ENCODE measurements at regions not wholly inside any gene's neighbourhood (a gene's known extent, or its start where the extent isn't known, plus 50 kb on each side); places are given as distances from the start of the nearest gene placed in this dataset.
A peak's percentile ranks its signal among the peaks of the same experiment; 100 is the strongest.

- Histone ChIP-seq H3K79me2 (ENCODE audit: low read length) (no peaks in the 10 kb centered on the region), H3K4me1 (ENCODE audit: low read length) (peaks cover 30% of the 10 kb centered on the region), H3K9ac (ENCODE audit: low read length) (peak overlapping the region; percentile 7; the same call in 1 of the 2 replicates), H3K9me3 (replicated peaks; ENCODE audit: insufficient read depth, low read length) (no peaks in the 10 kb centered on the region), H3K27ac (ENCODE audit: low read length) (peak overlapping the region; percentile 89), H3F3A (ENCODE audit: insufficient read depth, low read length) (peaks cover 12% of the 10 kb centered on the region; the same call in 1 of the 2 replicates), H3K36me3 (replicated peaks; ENCODE audit: insufficient read depth, low read length) (no peaks in the 10 kb centered on the region), H3K4me2 (ENCODE audit: low read depth, low read length) (peak overlapping the region; percentile 16; the same call in 1 of the 2 replicates), H3K27me3 (replicated peaks; ENCODE audit: insufficient read depth, low read length) (no peaks in the 10 kb centered on the region), H3K4me3 (ENCODE audit: low read length) (no peak overlapping the region), H2AFZ (ENCODE audit: low read length) (no peak overlapping the region), H3K9me2 (replicated peaks; ENCODE audit: insufficient read depth, low read length) (no peaks in the 10 kb centered on the region), H4K20me1 (ENCODE audit: insufficient read depth, low read length) (no peaks in the 10 kb centered on the region)
- DNase-seq: no peak
- TF ChIP-seq EZH2 (optimal IDR thresholded peaks at IDR 0.05; ENCODE audit: low read depth, low read length) (no peak), CTCF (IDR thresholded peaks at IDR 0.05; ENCODE audit: low read length) (no peak), EZH2phosphoT487 (IDR thresholded peaks at IDR 0.05; ENCODE audit: low read length) (no peak)
Observed at GRCh38 chr22:49380828-49381114, 446.9 kb downstream of the BRD1 start.

- H3K9me3 ChIP-seq (replicated peaks; ENCODE audit: insufficient read depth, low read length): no peaks in the 10 kb centered on the region
- peak overlapping the region; percentile 89 for H3K27ac ChIP-seq (ENCODE audit: low read length)
- peak; percentile 84 for DNase-seq
- TF ChIP-seq CTCF (IDR thresholded peaks at IDR 0.05; ENCODE audit: low read length) (no peak), EZH2 (optimal IDR thresholded peaks at IDR 0.05; ENCODE audit: low read depth, low read length) (no peak), EZH2phosphoT487 (IDR thresholded peaks at IDR 0.05; ENCODE audit: low read length) (no peak)
- H2AFZ ChIP-seq (ENCODE audit: low read length): no peak overlapping the region
- no peaks in the 10 kb centered on the region for H4K20me1 ChIP-seq (ENCODE audit: insufficient read depth, low read length)
- no peaks in the 10 kb centered on the region for H3K36me3 ChIP-seq (replicated peaks; ENCODE audit: insufficient read depth, low read length)
- H3K9me2 ChIP-seq (replicated peaks; ENCODE audit: insufficient read depth, low read length): no peaks in the 10 kb centered on the region
- no peak overlapping the region for H3K4me3 ChIP-seq (ENCODE audit: low read length)
- no peaks in the 10 kb centered on the region for H3K79me2 ChIP-seq (ENCODE audit: low read length)
- peak overlapping the region; percentile 16; the same call in 1 of the 2 replicates for H3K4me2 ChIP-seq (ENCODE audit: low read depth, low read length)
- peak overlapping the region; percentile 24; the same call in 1 of the 2 replicates for H3K9ac ChIP-seq (ENCODE audit: low read length)
- no peaks in the 10 kb centered on the region for H3K27me3 ChIP-seq (replicated peaks; ENCODE audit: insufficient read depth, low read length)
- H3K4me1 ChIP-seq (ENCODE audit: low read length): peaks cover 30% of the 10 kb centered on the region
- peaks cover 12% of the 10 kb centered on the region; the same call in 1 of the 2 replicates for H3F3A ChIP-seq (ENCODE audit: insufficient read depth, low read length)
Observed at GRCh38 chr22:49380095-49380827, 447.4 kb downstream of the BRD1 start.

- no peak overlapping the region for H3K4me2 ChIP-seq (ENCODE audit: low read depth, low read length)
- H3K36me3 ChIP-seq (replicated peaks; ENCODE audit: insufficient read depth, low read length): no peaks in the 10 kb centered on the region
- H3K4me1 ChIP-seq (ENCODE audit: low read length): peaks cover 30% of the 10 kb centered on the region
- TF ChIP-seq CTCF (IDR thresholded peaks at IDR 0.05; ENCODE audit: low read length) (no peak), EZH2 (optimal IDR thresholded peaks at IDR 0.05; ENCODE audit: low read depth, low read length) (no peak), EZH2phosphoT487 (IDR thresholded peaks at IDR 0.05; ENCODE audit: low read length) (no peak)
- H3K9me3 ChIP-seq (replicated peaks; ENCODE audit: insufficient read depth, low read length): no peaks in the 10 kb centered on the region
- peaks cover 12% of the 10 kb centered on the region; the same call in 1 of the 2 replicates for H3F3A ChIP-seq (ENCODE audit: insufficient read depth, low read length)
- no peaks in the 10 kb centered on the region for H3K27me3 ChIP-seq (replicated peaks; ENCODE audit: insufficient read depth, low read length)
- no peak overlapping the region for H2AFZ ChIP-seq (ENCODE audit: low read length)
- no peak for DNase-seq
- H4K20me1 ChIP-seq (ENCODE audit: insufficient read depth, low read length): no peaks in the 10 kb centered on the region
- H3K4me3 ChIP-seq (ENCODE audit: low read length): no peak overlapping the region
- H3K27ac ChIP-seq (ENCODE audit: low read length): no peak overlapping the region
- no peak overlapping the region for H3K9ac ChIP-seq (ENCODE audit: low read length)
- no peaks in the 10 kb centered on the region for H3K9me2 ChIP-seq (replicated peaks; ENCODE audit: insufficient read depth, low read length)
- H3K79me2 ChIP-seq (ENCODE audit: low read length): no peaks in the 10 kb centered on the region
Observed at GRCh38 chr22:49377306-49377705, 450.4 kb downstream of the BRD1 start.

Data from MM.1S (cell line).